DOHH2 (cell line): ENCODE measurements at regions not wholly inside any gene's neighbourhood (a gene's known extent, or its start where the extent isn't known, plus 50 kb on each side); places are given as distances from the start of the nearest gene placed in this dataset.

Experiments used
- H3F3A ChIP-seq: fragments of 200-600 bp; sonication (generic), shearing (Covaris generic); 2 replicates; pipeline ENCODE4 v1.6.0; 2016; ENCODE audit warnings: antibody characterized with exemption, mild to moderate bottlenecking; ENCODE audit not compliant: control insufficient read depth, insufficient read depth
- H3K27ac ChIP-seq: fragments of 200-600 bp; sonication (generic); 2 replicates; pipeline ENCODE4 v1.5.1; 2014; ENCODE audit warnings: low read depth, mild to moderate bottlenecking, low read length, moderate library complexity
- H3K27me3 ChIP-seq: fragments of 200-600 bp; sonication (generic); 2 replicates; pipeline ENCODE4 v1.6.1; 2014; ENCODE audit warnings: mild to moderate bottlenecking, low read length, mixed read lengths; ENCODE audit not compliant: control insufficient read depth
- H3K36me3 ChIP-seq: fragments of 200-600 bp; sonication (generic); 2 replicates; pipeline ENCODE4 v1.6.1; 2014; ENCODE audit warnings: mild to moderate bottlenecking, low read length, moderate library complexity, mixed read lengths; ENCODE audit not compliant: control insufficient read depth
- H3K4me1 ChIP-seq: fragments of 200-600 bp; sonication (generic); 2 replicates; pipeline ENCODE4 v1.6.1; 2014; ENCODE audit warnings: mild to moderate bottlenecking, low read length, mixed read lengths; ENCODE audit not compliant: control insufficient read depth
- H3K4me2 ChIP-seq: fragments of 200-600 bp; sonication (generic); 2 replicates; pipeline ENCODE4 v1.6.0; 2014; ENCODE audit warnings: mild to moderate bottlenecking, low read length, moderate library complexity
- H3K4me3 ChIP-seq: fragments of 200-600 bp; sonication (generic); 2 replicates; pipeline ENCODE4 v1.5.1; 2014; ENCODE audit warnings: mild to moderate bottlenecking, low read length, mixed read lengths
- H3K79me2 ChIP-seq: fragments of 200-600 bp; sonication (generic); 2 replicates; pipeline ENCODE4 v1.6.1; 2014; ENCODE audit warnings: mild to moderate bottlenecking, low read length, mixed read lengths; ENCODE audit not compliant: control insufficient read depth
- H3K9me2 ChIP-seq: fragments of 200-600 bp; sonication (generic); replicated peaks from 2 replicates; pipeline ENCODE4 v1.6.1; 2014; ENCODE audit warnings: mild to moderate bottlenecking, low read length, mixed read lengths; ENCODE audit not compliant: control insufficient read depth
- H3K9me3 ChIP-seq: fragments of 200-600 bp; sonication (generic); 2 replicates; pipeline ENCODE4 v1.6.1; 2014; ENCODE audit warnings: antibody characterized with exemption, low read length, mixed read lengths; ENCODE audit not compliant: control insufficient read depth, insufficient read depth
- H4K20me1 ChIP-seq: fragments of 200-600 bp; sonication (generic); 2 replicates; pipeline ENCODE4 v1.6.0; 2014; ENCODE audit warnings: low read depth, mild to moderate bottlenecking, antibody characterized with exemption, low read length, moderate library complexity; ENCODE audit not compliant: control insufficient read depth, insufficient read depth
- CTCF ChIP-seq: fragments of 200-600 bp; sonication (generic); IDR thresholded peaks from one replicate; pipeline ENCODE4 v1.5.1; 2014; ENCODE audit warnings: antibody characterized with exemption, mild to moderate bottlenecking, low read depth, low read length; ENCODE audit not compliant: poor library complexity, severe bottlenecking
- EZH2phosphoT487 ChIP-seq: fragments of 200-600 bp; sonication (generic); IDR thresholded peaks from 2 replicates; pipeline ENCODE4 v1.6.1; 2017; ENCODE audit warnings: borderline replicate concordance, mild to moderate bottlenecking, antibody characterized with exemption, low read length, moderate library complexity, mixed read lengths

- H3K4me2 ChIP-seq: no peak overlapping the region
- H3K9me2 ChIP-seq: no peaks in the 10 kb centered on the region
- H3K27ac ChIP-seq: no peak overlapping the region
- no peaks in the 10 kb centered on the region for H4K20me1 ChIP-seq
- H3K79me2 ChIP-seq: no peaks in the 10 kb centered on the region
- no peaks in the 10 kb centered on the region for H3K4me1 ChIP-seq
- H3K27me3 ChIP-seq: peaks cover 13% of the 10 kb centered on the region
- no peak overlapping the region for H3K4me3 ChIP-seq
- no peaks in the 10 kb centered on the region for H3K9me3 ChIP-seq
- TF ChIP-seq EZH2phosphoT487: no peak
- TF ChIP-seq CTCF: no peak
- H3K36me3 ChIP-seq: no peaks in the 10 kb centered on the region
- no peaks in the 10 kb centered on the region for H3F3A ChIP-seq
These were observed 128.0 kb upstream of the IRF2BP2 start for GRCh38 chr1:234737967-234738314.

- H3K4me1 ChIP-seq: peaks cover 5% of the 10 kb centered on the region
- H3K4me3 ChIP-seq: no peak overlapping the region
- H3K4me2 ChIP-seq: no peak overlapping the region
- no peaks in the 10 kb centered on the region for H3K9me2 ChIP-seq
- no peaks in the 10 kb centered on the region for H3F3A ChIP-seq
- H3K9me3 ChIP-seq: no peaks in the 10 kb centered on the region
- no peaks in the 10 kb centered on the region for H4K20me1 ChIP-seq
- no peaks in the 10 kb centered on the region for H3K79me2 ChIP-seq
- TF ChIP-seq CTCF (no peak), EZH2phosphoT487 (no peak)
- no peak overlapping the region for H3K27ac ChIP-seq
- H3K27me3 ChIP-seq: peaks cover 6% of the 10 kb centered on the region
- H3K36me3 ChIP-seq: no peaks in the 10 kb centered on the region
These were observed 125.9 kb upstream of the IRF2BP2 start for GRCh38 chr1:234735916-234736315.

- H3K4me2 ChIP-seq: no peak overlapping the region
- no peak overlapping the region for H3K27ac ChIP-seq
- no peak overlapping the region for H3K4me3 ChIP-seq
- H3K79me2 ChIP-seq: no peaks in the 10 kb centered on the region
- H4K20me1 ChIP-seq: no peaks in the 10 kb centered on the region
- peaks cover 9% of the 10 kb centered on the region for H3K4me1 ChIP-seq
- H3K9me3 ChIP-seq: no peaks in the 10 kb centered on the region
- peaks cover 6% of the 10 kb centered on the region for H3K27me3 ChIP-seq
- H3F3A ChIP-seq: no peaks in the 10 kb centered on the region
- H3K36me3 ChIP-seq: no peaks in the 10 kb centered on the region
- TF ChIP-seq EZH2phosphoT487 (no peak), CTCF (no peak)
- no peaks in the 10 kb centered on the region for H3K9me2 ChIP-seq
These were observed 125.5 kb upstream of the IRF2BP2 start for GRCh38 chr1:234735476-234735875.

- no peaks in the 10 kb centered on the region for H4K20me1 ChIP-seq
- H3K27me3 ChIP-seq: peaks cover 6% of the 10 kb centered on the region
- no peaks in the 10 kb centered on the region for H3F3A ChIP-seq
- H3K79me2 ChIP-seq: no peaks in the 10 kb centered on the region
- H3K9me2 ChIP-seq: no peaks in the 10 kb centered on the region
- H3K4me2 ChIP-seq: no peak overlapping the region
- no peaks in the 10 kb centered on the region for H3K9me3 ChIP-seq
- no peak overlapping the region for H3K4me3 ChIP-seq
- no peak overlapping the region for H3K27ac ChIP-seq
- TF ChIP-seq CTCF (no peak), EZH2phosphoT487 (no peak)
- H3K4me1 ChIP-seq: peaks cover 14% of the 10 kb centered on the region
- H3K36me3 ChIP-seq: no peaks in the 10 kb centered on the region
These were observed 124.9 kb upstream of the IRF2BP2 start for GRCh38 chr1:234734869-234735268.
